ENCODE measurements at regions not wholly inside any gene's neighbourhood (a gene's known extent, or its start where the extent isn't known, plus 50 kb on each side); places are given as distances from the start of the nearest gene placed in this dataset.

DNA sequence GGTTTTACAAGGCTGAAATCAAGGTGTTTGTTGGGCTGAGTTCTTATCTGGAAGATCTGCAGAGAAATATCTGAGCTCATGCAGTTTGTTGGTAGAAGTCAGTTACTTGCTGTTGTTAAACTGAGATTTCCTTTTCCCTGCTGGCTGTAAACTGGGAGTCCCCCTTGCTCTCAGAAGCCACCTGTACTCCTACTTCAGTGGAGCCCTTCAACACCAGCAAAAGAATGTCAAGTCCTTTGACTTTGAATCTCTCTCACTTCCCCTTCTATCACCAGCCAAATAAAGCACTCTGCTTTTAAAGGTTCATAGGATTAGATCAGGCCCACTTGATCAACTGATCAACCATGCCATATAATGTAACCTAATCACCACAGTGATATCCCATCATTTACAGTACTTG lies 252.2 kb upstream of the CDH7 start:
- TF ChIP-seq, protein P1, sequence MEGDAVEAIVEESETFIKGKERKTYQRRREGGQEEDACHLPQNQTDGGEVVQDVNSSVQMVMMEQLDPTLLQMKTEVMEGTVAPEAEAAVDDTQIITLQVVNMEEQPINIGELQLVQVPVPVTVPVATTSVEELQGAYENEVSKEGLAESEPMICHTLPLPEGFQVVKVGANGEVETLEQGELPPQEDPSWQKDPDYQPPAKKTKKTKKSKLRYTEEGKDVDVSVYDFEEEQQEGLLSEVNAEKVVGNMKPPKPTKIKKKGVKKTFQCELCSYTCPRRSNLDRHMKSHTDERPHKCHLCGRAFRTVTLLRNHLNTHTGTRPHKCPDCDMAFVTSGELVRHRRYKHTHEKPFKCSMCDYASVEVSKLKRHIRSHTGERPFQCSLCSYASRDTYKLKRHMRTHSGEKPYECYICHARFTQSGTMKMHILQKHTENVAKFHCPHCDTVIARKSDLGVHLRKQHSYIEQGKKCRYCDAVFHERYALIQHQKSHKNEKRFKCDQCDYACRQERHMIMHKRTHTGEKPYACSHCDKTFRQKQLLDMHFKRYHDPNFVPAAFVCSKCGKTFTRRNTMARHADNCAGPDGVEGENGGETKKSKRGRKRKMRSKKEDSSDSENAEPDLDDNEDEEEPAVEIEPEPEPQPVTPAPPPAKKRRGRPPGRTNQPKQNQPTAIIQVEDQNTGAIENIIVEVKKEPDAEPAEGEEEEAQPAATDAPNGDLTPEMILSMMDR (optimal IDR thresholded peaks at IDR 0.05 in 1 of 3, IDR thresholded peaks at IDR 0.05 in 1 of 3, conservative IDR thresholded peaks at IDR 0.05 in 1 of 3; ENCODE audit: extremely low read depth in 1 of 3, insufficient read depth in 2 of 3, low read length in 3 of 3) = no peak
- TF ChIP-seq EZH2 (IDR thresholded peaks at IDR 0.05; ENCODE audit: low read length) = no peak

Data from keratinocyte (primary cell).